ENCODE measurements at regions not wholly inside any gene's neighbourhood (a gene's known extent, or its start where the extent isn't known, plus 50 kb on each side); places are given as distances from the start of the nearest gene placed in this dataset.

GRCh38 chr5:32961059-32961415 lies 249.9 kb downstream of the NPR3 start:
- Histone ChIP-seq H3K9me3 (no peaks in the 10 kb centered on the region), H3K36me3 (no peaks in the 10 kb centered on the region), H3K27ac (peak overlapping the region; percentile 30), H3K4me3 (no peak overlapping the region), H3K27me3 (no peaks in the 10 kb centered on the region), H3K4me1 (peaks cover 13% of the 10 kb centered on the region)
- no peak for TF ChIP-seq CTCF (IDR thresholded peaks at IDR 0.05)
- TF ChIP-seq EP300 (IDR thresholded peaks at IDR 0.05) = no peak
- TF ChIP-seq POLR2A (IDR thresholded peaks at IDR 0.05) = no peak
- TF ChIP-seq POLR2AphosphoS5 (IDR thresholded peaks at IDR 0.05) = no peak
- no peak for DNase-seq (ENCODE audit: low spot score in 2 of 2)
- 32% methylated on average over 1 of the region's 1 CpG for WGBS

DNA sequence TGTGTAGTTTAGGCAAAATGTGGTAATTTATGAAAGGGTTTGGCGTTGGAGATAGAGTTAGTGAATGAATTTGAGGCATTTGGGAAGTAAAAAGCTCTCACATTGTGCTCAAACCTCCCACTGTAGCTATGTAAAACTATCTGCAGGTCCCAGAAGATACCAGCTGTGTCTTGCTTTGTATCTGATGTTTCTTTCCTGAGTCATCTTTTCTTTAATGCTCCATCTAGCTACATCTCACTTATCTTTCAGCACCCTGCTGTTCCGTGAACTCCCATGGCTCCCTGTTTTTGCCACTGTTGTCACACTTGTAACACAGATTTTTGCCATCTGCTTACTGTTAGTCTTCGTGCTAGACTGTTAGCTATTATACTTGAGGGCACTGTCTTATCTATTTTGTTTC lies 253.1 kb downstream of the NPR3 start:
- no peaks in the 10 kb centered on the region for H3K27me3 ChIP-seq
- no peak overlapping the region for H3K27ac ChIP-seq
- no peak for DNase-seq (ENCODE audit: low spot score in 2 of 2)
- peaks cover 13% of the 10 kb centered on the region for H3K4me1 ChIP-seq
- WGBS = 67% methylated on average over 3 of the region's 3 CpGs
- no peaks in the 10 kb centered on the region for H3K36me3 ChIP-seq
- H3K9me3 ChIP-seq = no peaks in the 10 kb centered on the region
- no peak overlapping the region for H3K4me3 ChIP-seq
- TF ChIP-seq CTCF (IDR thresholded peaks at IDR 0.05) = no peak
- TF ChIP-seq POLR2AphosphoS5 (IDR thresholded peaks at IDR 0.05) = no peak
- TF ChIP-seq EP300 (IDR thresholded peaks at IDR 0.05) = no peak
- no peak for TF ChIP-seq POLR2A (IDR thresholded peaks at IDR 0.05)

DNA sequence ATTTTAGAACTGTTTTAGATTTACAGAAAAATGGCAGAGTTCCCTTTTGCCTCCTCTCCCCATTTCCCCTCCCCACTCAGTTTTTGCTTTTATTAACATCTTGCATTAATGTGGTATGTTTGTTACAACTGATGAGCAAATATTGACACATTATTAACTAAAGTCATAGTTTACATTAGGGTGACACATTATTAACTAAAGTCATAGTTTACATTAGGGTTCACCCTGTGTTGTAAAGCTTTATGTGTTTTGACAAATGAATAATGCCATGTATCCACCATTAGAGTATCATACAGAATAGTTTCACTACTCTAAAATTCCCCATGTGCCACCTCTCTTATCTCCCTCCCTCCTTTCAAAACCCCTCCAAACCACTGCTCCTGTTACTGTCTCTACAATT lies 262.5 kb downstream of the NPR3 start:
- no peak for TF ChIP-seq EP300 (IDR thresholded peaks at IDR 0.05)
- no peaks in the 10 kb centered on the region for H3K4me1 ChIP-seq
- no peaks in the 10 kb centered on the region for H3K9me3 ChIP-seq
- no peak overlapping the region for H3K4me3 ChIP-seq
- no peaks in the 10 kb centered on the region for H3K36me3 ChIP-seq
- DNase-seq (ENCODE audit: low spot score in 2 of 2) = no peak
- H3K27ac ChIP-seq = no peak overlapping the region
- H3K27me3 ChIP-seq = no peaks in the 10 kb centered on the region

DNA sequence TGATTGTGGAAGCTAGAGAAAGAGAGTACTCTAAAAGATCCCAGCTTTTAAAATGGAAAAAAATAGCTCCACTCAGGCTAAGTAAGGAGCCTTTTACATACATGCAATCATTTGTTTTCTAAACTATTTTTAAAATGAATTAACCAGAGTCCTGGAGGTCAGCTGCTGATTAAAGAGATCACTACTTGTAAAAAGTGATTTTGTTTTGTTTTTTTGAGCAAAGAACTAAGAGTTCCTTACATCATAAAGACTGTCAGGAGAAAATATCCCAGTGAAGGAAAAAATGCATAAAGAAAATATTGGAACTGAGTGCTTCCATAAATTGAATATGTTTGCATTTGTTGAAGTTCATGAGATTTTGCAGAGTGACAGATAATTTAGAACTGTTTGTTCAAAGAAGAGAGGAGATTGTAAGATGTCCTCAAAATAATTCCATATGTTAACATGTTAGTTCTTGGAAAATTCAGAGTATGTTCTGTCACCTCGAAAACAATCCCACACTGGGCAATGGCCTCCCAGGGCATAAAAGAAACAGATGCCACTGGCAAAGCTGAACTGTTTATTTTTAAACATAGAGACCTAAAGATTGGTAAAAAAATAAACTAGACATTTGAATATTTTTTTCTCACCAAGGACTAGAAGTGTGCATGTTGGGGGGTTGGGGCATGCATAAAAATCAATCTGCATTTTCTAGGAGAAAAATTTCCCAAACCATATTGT lies 264.7 kb downstream of the NPR3 start:
- no peak for DNase-seq (ENCODE audit: low spot score in 2 of 2)
- whole genome bisulfite sequencing = 65% methylated on average over 1 of the region's 1 CpG
- no peak for TF ChIP-seq CTCF (IDR thresholded peaks at IDR 0.05)
- TF ChIP-seq POLR2A (IDR thresholded peaks at IDR 0.05) = no peak
- TF ChIP-seq EP300 (IDR thresholded peaks at IDR 0.05) = no peak
- TF ChIP-seq POLR2AphosphoS5 (IDR thresholded peaks at IDR 0.05) = no peak

DNA sequence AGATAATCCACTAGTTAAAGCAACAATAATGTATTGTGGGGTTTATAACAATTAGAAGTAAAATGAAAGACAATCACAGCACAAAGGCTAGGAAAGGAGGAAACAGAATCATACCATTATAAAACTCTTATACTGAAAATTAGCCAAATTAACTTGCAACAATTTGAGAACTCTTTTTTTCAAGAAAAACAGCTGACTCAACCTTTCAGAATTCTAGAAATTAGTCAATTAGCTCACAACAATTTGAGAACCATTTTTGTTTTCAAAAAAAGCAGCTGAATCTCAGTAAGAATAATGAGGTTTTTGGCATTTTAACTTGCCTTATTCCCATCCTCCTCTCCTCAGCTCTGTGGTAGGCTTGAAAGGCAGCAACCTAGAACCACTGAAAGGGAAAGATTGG lies 269.9 kb downstream of the NPR3 start:
- TF ChIP-seq EP300 (IDR thresholded peaks at IDR 0.05) (no peak), CTCF (IDR thresholded peaks at IDR 0.05) (no peak), POLR2A (IDR thresholded peaks at IDR 0.05) (no peak), POLR2AphosphoS5 (IDR thresholded peaks at IDR 0.05) (no peak)
- no peaks in the 10 kb centered on the region for H3K36me3 ChIP-seq
- no peak for DNase-seq (ENCODE audit: low spot score in 2 of 2)
- H3K4me1 ChIP-seq = no peaks in the 10 kb centered on the region
- H3K27ac ChIP-seq = no peak overlapping the region
- no peak overlapping the region for H3K4me3 ChIP-seq
- H3K9me3 ChIP-seq = no peaks in the 10 kb centered on the region
- H3K27me3 ChIP-seq = no peaks in the 10 kb centered on the region

More for the DNA sequence above, 264.7 kb downstream of the NPR3 start:
- Histone ChIP-seq H3K9me3 (no peaks in the 10 kb centered on the region), H3K4me1 (no peaks in the 10 kb centered on the region), H3K27ac (no peak overlapping the region), H3K4me3 (no peak overlapping the region), H3K27me3 (no peaks in the 10 kb centered on the region), H3K36me3 (no peaks in the 10 kb centered on the region)

All from suprapubic skin (tissue), 4 donors.